ENCODE measurements at regions not wholly inside any gene's neighbourhood (a gene's known extent, or its start where the extent isn't known, plus 50 kb on each side); places are given as distances from the start of the nearest gene placed in this dataset.

- TF ChIP-seq CTCF (conservative IDR thresholded peaks at IDR 0.05) = no peak
- TF ChIP-seq EZH2 (IDR thresholded peaks at IDR 0.05; ENCODE audit: low read depth) = no peak
These were observed 505.1 kb upstream of the USP24 start for GRCh38 chr1:55720261-55720660.
